T-helper 1 cell treated with Interleukin-12 subunit alpha and Interleukin-12 subunit beta and Interleukin-4 antibody, amounts not matched to agents 30 μg/mL and 1 μg/mL, for 36 hours (primary cell): ENCODE measurements at regions not wholly inside any gene's neighbourhood (a gene's known extent, or its start where the extent isn't known, plus 50 kb on each side); places are given as distances from the start of the nearest gene placed in this dataset.

ENCODE experiments used
- H3K27ac Mint-ChIP-seq: one replicate; pipeline ENCODE4 v1.8.0; 2021; ENCODE audit warnings: mild to moderate bottlenecking, mixed read lengths
- H3K27me3 Mint-ChIP-seq: one replicate; pipeline ENCODE4 v1.8.0; 2021; ENCODE audit warnings: low read depth, mixed read lengths
- H3K36me3 Mint-ChIP-seq: one replicate; pipeline ENCODE4 v1.8.0; 2021; ENCODE audit warnings: low read depth, mixed read lengths
- H3K4me1 Mint-ChIP-seq: one replicate; pipeline ENCODE4 v1.8.0; 2021; ENCODE audit warnings: low read depth, mixed read lengths
- H3K4me3 Mint-ChIP-seq: one replicate; pipeline ENCODE4 v1.8.0; 2021; ENCODE audit warnings: mild to moderate bottlenecking, moderate library complexity, mixed read lengths
- H3K9me3 Mint-ChIP-seq: one replicate; pipeline ENCODE4 v1.8.0; 2021; ENCODE audit warnings: mixed read lengths

DNA sequence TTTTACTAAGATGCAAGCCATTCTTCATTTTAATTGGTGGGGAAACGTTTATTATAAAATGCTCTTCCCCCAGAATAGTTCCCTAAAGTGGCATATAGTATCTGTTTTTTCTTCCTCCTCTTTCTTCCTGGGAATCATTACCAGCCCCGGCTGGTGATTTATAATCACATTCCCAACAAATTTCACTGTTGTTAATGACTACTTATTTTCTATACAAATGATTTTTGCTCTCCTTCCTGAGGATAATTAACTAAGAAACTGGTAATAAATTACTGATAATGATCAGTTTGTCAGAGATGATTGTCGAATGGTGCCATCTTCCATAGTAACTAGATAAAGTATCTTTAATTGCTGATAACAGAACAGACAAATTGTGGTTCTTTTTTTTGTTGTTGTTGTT is 785.5 kb upstream of the RBFOX1 start:
- Mint-ChIP-seq H3K9me3 (peaks cover 19% of the 10 kb centered on the region), H3K4me1 (no peaks in the 10 kb centered on the region), H3K27ac (no peak overlapping the region), H3K4me3 (no peak overlapping the region), H3K27me3 (no peaks in the 10 kb centered on the region), H3K36me3 (no peaks in the 10 kb centered on the region)

- Mint-ChIP-seq H3K4me1 (no peaks in the 10 kb centered on the region), H3K4me3 (no peak overlapping the region), H3K27me3 (no peaks in the 10 kb centered on the region), H3K9me3 (peaks cover 16% of the 10 kb centered on the region), H3K27ac (no peak overlapping the region), H3K36me3 (no peaks in the 10 kb centered on the region)
Observed at GRCh38 chr16:6545329-6545728, 787.3 kb upstream of the RBFOX1 start.

DNA sequence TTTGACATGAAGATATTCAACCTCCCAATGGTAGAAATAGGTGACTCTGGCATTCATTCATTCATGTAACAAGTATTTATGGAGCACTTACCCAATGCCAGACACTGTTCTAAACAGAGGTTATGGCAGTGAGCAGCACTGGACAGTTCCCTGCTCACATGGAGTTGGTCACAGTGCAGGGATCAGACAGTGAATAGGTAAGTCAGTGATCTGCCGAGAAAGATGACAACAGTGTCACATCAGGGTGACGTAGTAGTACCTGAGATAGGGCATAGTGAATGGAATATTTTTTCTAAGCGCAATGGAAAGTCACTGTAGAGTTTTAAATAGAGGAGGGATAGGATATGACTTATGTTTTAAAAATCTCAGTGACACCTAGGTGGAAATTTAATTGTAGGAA is 791.4 kb upstream of the RBFOX1 start:
- Mint-ChIP-seq H3K4me1 (no peaks in the 10 kb centered on the region), H3K4me3 (no peak overlapping the region), H3K27me3 (no peaks in the 10 kb centered on the region), H3K27ac (no peak overlapping the region), H3K9me3 (peaks cover 6% of the 10 kb centered on the region), H3K36me3 (no peaks in the 10 kb centered on the region)

GRCh38 chr16:6536411-6536810 is 796.2 kb upstream of the RBFOX1 start:
- H3K4me1 Mint-ChIP-seq, result no peaks in the 10 kb centered on the region
- H3K4me3 Mint-ChIP-seq, result no peak overlapping the region
- no peaks in the 10 kb centered on the region for H3K27me3 Mint-ChIP-seq
- no peak overlapping the region for H3K27ac Mint-ChIP-seq
- H3K9me3 Mint-ChIP-seq, result peaks cover 9% of the 10 kb centered on the region
- H3K36me3 Mint-ChIP-seq, result no peaks in the 10 kb centered on the region

DNA sequence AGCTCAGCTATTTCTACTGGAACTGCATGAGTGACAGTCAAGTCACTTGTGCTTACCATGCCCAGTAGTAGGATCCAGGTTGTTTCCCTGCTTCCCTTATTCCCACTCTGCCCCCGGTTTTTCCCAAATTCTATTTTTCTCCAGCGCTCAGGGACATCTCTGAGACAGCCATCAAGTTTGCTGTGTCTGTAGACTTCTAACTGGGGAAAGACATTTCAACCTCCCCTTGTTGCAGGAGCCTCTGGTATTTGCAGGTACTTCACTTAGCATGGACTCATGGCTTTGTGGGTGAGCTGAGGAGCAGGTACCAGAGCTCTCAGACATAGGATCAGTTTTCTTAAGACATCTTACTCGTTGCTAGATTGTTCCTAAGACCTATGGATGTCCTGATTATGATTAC is 801.6 kb upstream of the RBFOX1 start:
- Mint-ChIP-seq H3K27ac (no peak overlapping the region), H3K4me3 (no peak overlapping the region), H3K9me3 (peaks cover 22% of the 10 kb centered on the region), H3K36me3 (no peaks in the 10 kb centered on the region), H3K27me3 (no peaks in the 10 kb centered on the region), H3K4me1 (no peaks in the 10 kb centered on the region)

GRCh38 chr16:6528217-6528616 is 804.4 kb upstream of the RBFOX1 start:
- H3K4me3 Mint-ChIP-seq, result no peak overlapping the region
- no peaks in the 10 kb centered on the region for H3K4me1 Mint-ChIP-seq
- peaks cover 30% of the 10 kb centered on the region for H3K9me3 Mint-ChIP-seq
- no peaks in the 10 kb centered on the region for H3K27me3 Mint-ChIP-seq
- no peak overlapping the region for H3K27ac Mint-ChIP-seq
- H3K36me3 Mint-ChIP-seq, result no peaks in the 10 kb centered on the region

GRCh38 chr16:6527646-6528045 is 805.0 kb upstream of the RBFOX1 start:
- Mint-ChIP-seq H3K36me3 (no peaks in the 10 kb centered on the region), H3K4me3 (no peak overlapping the region), H3K9me3 (peaks cover 26% of the 10 kb centered on the region), H3K27ac (no peak overlapping the region), H3K27me3 (no peaks in the 10 kb centered on the region), H3K4me1 (no peaks in the 10 kb centered on the region)

DNA sequence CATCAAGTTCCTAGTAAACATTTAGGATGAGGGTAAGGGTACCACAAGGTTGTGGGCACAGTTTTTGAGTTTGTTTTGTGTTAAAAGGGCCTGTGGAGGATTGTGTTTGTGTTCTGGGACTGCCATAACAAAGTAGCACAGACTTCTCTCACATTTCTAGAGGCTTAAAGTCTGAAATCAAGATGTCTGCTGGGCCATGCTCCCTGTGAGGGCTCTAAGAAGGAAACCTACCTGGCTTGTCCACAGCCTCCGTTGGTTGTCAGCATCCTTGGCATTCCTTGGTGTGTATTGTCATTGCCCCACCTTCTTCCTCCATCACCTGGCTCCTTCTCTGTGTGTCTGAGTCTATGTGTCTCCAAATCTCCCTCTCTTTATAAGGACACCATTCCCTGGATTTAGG is 808.1 kb upstream of the RBFOX1 start:
- no peaks in the 10 kb centered on the region for H3K27me3 Mint-ChIP-seq
- H3K27ac Mint-ChIP-seq, result no peak overlapping the region
- H3K36me3 Mint-ChIP-seq, result no peaks in the 10 kb centered on the region
- peaks cover 16% of the 10 kb centered on the region for H3K9me3 Mint-ChIP-seq
- no peak overlapping the region for H3K4me3 Mint-ChIP-seq
- no peaks in the 10 kb centered on the region for H3K4me1 Mint-ChIP-seq

DNA sequence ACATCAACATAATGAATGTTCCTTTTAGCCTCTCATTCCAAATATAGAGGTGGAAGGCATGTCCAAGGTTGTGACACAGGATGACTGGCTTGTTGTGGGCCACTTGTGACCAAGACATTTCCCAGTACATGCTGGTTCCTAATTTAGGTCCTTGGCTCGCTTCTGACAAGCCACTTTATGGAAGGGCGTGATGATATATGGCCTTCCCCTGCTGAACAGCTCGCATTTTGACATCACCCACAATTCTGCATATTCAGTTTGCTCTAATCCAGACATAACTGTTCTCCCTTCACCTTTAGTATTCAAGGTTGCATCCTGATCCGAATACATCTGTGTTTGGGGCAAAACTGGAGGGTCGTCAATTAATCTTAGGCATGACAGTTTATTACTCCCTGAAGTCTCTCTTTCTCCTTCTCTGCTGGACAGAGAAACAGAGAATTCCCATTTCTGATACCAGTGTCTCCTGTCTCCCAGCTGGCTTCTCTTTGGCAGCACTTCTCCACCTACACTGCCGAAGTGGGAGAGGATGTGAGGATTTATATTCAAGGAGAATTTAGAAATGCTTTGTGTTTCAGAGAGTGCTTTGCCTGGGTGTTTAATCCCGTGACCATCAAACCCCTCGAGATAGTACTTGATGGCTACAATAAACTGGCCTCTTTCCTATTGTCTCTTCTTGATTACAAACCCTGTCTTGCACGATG is 815.5 kb upstream of the RBFOX1 start:
- H3K27ac Mint-ChIP-seq, result no peak overlapping the region
- peaks cover 20% of the 10 kb centered on the region for H3K9me3 Mint-ChIP-seq
- H3K4me1 Mint-ChIP-seq, result no peaks in the 10 kb centered on the region
- H3K36me3 Mint-ChIP-seq, result no peaks in the 10 kb centered on the region
- H3K27me3 Mint-ChIP-seq, result no peaks in the 10 kb centered on the region
- no peak overlapping the region for H3K4me3 Mint-ChIP-seq

- Mint-ChIP-seq H3K27ac (no peak overlapping the region), H3K36me3 (no peaks in the 10 kb centered on the region), H3K9me3 (peaks cover 24% of the 10 kb centered on the region), H3K27me3 (no peaks in the 10 kb centered on the region), H3K4me3 (no peak overlapping the region), H3K4me1 (no peaks in the 10 kb centered on the region)
Observed at GRCh38 chr16:6512512-6512911, 820.1 kb upstream of the RBFOX1 start.

DNA sequence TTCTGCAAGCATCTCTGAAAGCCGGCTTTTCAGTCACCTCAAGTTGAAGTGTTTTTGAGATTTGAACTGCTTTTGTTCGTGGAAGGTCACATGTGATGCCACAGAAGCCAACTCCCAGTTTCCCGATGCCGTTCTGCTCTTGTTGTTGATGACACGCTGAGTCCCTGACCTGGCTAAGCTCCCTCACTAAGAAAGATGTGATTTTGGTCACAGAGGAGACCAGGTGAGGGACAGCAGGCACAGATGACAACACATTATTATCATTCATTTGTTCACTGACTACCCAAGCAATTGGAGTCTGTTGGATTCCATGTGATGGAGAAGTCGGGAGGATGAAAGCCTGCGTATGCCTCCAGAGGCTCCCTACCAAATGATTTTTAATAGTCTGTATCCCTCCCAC is 822.4 kb upstream of the RBFOX1 start:
- H3K4me3 Mint-ChIP-seq, result no peak overlapping the region
- peaks cover 37% of the 10 kb centered on the region for H3K9me3 Mint-ChIP-seq
- no peaks in the 10 kb centered on the region for H3K4me1 Mint-ChIP-seq
- no peak overlapping the region for H3K27ac Mint-ChIP-seq
- no peaks in the 10 kb centered on the region for H3K27me3 Mint-ChIP-seq
- H3K36me3 Mint-ChIP-seq, result no peaks in the 10 kb centered on the region

- no peaks in the 10 kb centered on the region for H3K27me3 Mint-ChIP-seq
- peaks cover 2% of the 10 kb centered on the region for H3K4me1 Mint-ChIP-seq
- H3K27ac Mint-ChIP-seq, result no peak overlapping the region
- H3K4me3 Mint-ChIP-seq, result no peak overlapping the region
- H3K36me3 Mint-ChIP-seq, result no peaks in the 10 kb centered on the region
- H3K9me3 Mint-ChIP-seq, result peaks cover 29% of the 10 kb centered on the region
Observed at GRCh38 chr16:6499413-6499812, 833.2 kb upstream of the RBFOX1 start.

GRCh38 chr16:6498858-6499257 is 833.8 kb upstream of the RBFOX1 start:
- H3K4me3 Mint-ChIP-seq, result no peak overlapping the region
- H3K4me1 Mint-ChIP-seq, result peaks cover 2% of the 10 kb centered on the region
- H3K27ac Mint-ChIP-seq, result no peak overlapping the region
- no peaks in the 10 kb centered on the region for H3K36me3 Mint-ChIP-seq
- H3K9me3 Mint-ChIP-seq, result peaks cover 27% of the 10 kb centered on the region
- no peaks in the 10 kb centered on the region for H3K27me3 Mint-ChIP-seq

- H3K9me3 Mint-ChIP-seq, result peaks cover 19% of the 10 kb centered on the region
- H3K27me3 Mint-ChIP-seq, result no peaks in the 10 kb centered on the region
- no peak overlapping the region for H3K27ac Mint-ChIP-seq
- H3K36me3 Mint-ChIP-seq, result no peaks in the 10 kb centered on the region
- peaks cover 2% of the 10 kb centered on the region for H3K4me1 Mint-ChIP-seq
- H3K4me3 Mint-ChIP-seq, result no peak overlapping the region
Observed at GRCh38 chr16:6496996-6497395, 835.6 kb upstream of the RBFOX1 start.

- no peaks in the 10 kb centered on the region for H3K36me3 Mint-ChIP-seq
- peaks cover 2% of the 10 kb centered on the region for H3K4me1 Mint-ChIP-seq
- peaks cover 11% of the 10 kb centered on the region for H3K9me3 Mint-ChIP-seq
- no peak overlapping the region for H3K4me3 Mint-ChIP-seq
- no peak overlapping the region for H3K27ac Mint-ChIP-seq
- H3K27me3 Mint-ChIP-seq, result no peaks in the 10 kb centered on the region
Observed at GRCh38 chr16:6495486-6496210, 837.0 kb upstream of the RBFOX1 start.
